D341Med (cell line): ENCODE measurements at regions not wholly inside any gene's neighbourhood (a gene's known extent, or its start where the extent isn't known, plus 50 kb on each side); places are given as distances from the start of the nearest gene placed in this dataset.
A peak's percentile ranks its signal among the peaks of the same experiment; 100 is the strongest.
"Not testable (repeated sequence)": the region's sequence is repeated elsewhere in the genome, so short reads cannot be mapped to it uniquely, and the experiment has no call there.

ENCODE experiments used
- DNase-seq: peaks from one replicate; pipeline ENCODE4 v3.0.0; 2012; ENCODE audit warnings: low spot score

- DNase-seq: no peak
Observed at GRCh38 chr7:32681174-32681518, 185.9 kb downstream of the AVL9 start.

DNA sequence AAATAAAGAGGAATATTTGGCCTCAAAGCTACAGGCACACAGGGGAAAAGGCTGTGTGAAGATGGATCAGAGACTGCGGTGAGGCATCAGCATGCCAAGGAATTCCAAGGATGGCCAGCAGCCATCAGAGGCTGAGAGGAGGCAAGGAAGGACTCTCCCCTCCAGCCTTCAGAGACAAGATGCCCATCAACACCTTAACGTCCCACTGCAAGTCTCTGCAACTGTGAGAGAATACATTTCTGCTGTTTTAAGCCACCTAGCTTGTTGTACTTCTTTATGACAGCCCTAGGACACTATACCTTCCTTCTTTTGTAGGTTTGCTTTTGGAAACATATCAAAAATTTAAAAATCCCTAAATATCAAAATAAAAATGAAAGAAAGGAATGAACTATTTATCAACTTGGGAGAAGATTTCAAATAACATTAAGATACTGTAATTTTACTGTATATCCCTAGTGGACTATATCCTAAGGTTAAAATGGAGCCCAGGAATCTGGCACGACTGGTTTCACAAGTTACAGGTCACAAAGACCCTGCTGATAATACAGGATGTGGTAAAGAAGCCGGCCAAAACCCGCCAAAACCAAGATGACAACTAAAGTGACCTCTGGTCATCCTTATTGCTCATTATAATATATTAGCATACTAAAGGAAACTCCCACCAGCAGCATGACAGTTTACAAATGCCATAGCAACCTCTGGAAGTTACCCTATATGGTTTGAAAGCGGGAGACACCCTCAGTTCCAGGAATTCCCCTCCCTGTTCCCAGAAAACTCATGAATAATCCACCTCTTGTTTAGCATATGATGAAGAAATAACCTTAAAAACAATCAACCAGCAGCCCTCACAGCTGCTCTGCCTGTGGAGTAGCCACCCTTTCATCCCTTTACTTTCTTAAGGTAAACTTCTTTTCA lies 185.2 kb downstream of the AVL9 start:
- no peak for DNase-seq

DNA sequence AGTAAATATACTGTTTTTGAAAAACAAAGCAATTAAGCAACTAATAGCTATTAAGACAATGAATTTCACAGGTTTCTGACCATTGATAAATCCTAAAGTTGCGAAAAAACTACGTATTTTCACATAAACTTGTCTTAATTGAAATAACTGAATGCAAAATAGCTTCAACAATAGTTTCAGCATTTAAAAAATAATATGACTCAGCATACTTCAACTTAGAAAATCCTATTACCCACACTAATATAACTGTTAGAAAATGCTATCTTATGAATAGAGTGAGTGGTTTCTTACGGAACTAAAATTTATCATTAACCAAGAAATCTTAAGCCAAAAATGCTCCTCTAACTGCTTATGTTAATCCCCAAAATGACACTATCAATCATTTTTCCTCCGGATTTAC lies 183.9 kb downstream of the AVL9 start:
- no peak for DNase-seq

DNA sequence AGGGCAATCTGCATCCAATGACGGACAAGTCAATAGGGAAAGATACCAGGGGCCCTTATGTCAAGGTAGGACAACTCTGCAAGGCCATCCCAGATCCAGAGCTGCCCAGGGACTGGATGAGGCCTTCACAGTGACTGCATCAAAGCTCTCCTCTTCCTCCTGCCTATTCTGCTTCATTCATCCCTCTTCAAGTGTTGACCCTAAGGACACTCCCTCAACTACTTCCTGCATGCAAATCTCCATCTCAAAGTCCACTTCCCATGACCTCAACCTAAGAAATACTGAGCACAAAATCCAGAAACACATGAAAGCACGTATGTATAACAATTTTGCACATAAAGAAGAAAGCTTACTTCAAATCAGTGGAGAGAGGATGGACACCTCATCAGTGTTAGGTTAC lies 182.3 kb downstream of the AVL9 start:
- DNase-seq: no peak

DNA sequence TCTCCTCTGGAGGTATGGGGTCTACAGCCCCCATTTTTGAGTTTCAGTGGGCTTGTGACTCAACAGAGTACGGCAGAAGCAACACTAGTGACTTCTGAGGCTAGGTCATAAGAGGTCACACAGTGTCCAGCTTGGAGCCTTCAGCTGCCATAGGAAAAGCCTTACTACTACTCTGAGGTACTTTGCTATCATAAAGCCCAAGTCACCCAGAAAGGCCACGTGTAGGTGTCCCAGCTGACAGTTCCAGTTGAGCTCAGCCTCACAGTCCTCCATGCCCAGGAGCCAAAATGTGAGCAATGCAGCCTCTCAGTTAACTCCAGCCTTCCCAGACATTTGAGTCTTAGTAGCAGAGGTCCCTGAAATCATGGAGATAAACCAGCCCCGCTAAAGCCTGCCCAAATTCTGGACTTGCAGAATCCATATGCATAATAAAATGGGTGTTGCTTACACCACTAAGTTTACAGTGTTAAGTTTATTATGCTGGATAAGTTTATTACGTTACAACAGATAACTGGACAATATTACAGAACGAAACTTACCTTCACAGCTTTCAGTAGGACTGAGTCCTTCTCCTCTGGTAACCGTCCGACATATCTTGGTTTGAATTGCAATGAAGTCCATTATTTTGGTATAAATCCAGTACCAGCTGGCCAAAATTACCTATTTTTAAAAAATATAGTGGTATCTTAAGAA lies 181.1 kb downstream of the AVL9 start:
- no peak for DNase-seq

DNA sequence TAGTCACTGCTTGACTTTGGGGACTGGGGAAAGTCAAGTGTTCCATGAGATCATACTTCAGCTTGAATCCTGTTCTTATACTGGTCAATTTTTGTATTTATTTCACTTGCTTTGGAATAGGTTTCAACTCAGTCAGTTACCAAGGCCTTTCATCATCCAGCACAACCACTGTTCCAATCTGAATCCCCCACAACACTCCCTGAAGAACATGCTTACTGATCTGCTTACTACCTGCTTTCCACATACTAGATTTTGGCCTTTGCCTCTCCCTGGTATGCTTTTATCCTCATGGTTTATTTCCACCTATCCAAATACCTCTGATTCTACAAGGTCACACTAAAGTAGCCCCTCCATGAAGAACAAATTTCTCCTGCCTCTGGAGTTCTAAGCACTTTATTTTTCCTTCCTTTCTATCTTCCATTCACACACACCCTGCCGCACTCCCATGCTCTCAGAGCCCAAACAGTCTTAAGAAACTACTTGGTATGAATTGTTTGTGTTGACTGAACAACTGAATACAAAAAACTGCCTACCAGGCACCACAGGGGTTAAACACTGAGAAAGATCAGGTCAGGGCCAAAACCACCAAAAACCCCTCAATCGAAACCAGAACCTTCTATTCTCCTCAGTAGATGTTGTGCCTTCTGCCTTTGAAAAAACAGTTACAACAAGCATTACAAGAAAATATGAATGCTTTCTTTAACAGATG lies 178.1 kb downstream of the AVL9 start:
- DNase-seq: no peak

DNA sequence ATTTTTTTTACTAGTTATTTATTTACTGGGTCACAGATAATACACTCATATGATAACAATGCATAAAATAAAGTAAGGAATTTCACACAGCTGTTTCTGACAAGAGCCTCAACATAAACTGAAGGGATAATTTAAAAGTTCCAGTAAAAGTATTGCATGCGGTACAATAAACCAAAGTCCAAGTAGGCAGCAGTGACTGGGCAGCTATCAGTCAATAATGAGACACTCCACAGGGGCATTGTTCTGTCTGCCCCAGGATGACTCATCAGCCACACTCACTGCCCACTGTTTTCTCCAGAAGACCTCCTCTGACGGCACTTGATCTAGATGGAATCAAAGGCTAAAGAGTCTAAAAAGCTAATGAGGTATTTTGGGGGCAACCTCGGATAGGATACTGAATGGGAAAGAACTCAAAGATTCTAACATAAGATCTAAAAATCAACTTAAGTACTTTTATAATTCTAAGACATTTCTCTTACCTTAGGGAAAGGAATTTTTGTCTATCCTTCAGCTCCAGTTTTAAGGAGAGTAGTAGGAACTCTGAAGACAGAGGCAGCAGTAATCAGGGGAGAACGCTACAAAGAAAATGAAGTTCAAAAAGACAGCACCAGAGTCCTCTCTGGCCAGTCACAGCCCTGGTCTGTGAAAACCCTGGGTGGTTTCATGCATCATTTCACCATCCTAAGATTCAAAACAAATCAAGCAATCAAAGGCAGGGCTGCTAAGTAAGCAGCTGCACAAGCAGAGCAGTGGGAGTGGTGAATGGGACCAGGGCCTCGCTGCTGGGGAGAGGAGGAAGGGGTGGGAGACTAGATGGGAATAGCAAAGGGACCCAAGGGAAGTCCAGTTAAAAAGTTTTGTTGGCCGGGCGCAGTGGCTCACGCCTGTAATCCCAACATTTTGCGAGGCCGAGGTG lies 175.1 kb downstream of the AVL9 start:
- no peak for DNase-seq

- DNase-seq: peak; percentile 26
Observed at GRCh38 chr7:32669173-32669870, 174.0 kb downstream of the AVL9 start.

- DNase-seq: not testable (repeated sequence)
Observed at GRCh38 chr7:32668387-32669097, 173.3 kb downstream of the AVL9 start.

- DNase-seq: not testable (repeated sequence)
Observed at GRCh38 chr7:32667586-32667985, 172.3 kb downstream of the AVL9 start.

GRCh38 chr7:32663805-32664211 lies 168.5 kb downstream of the AVL9 start:
- DNase-seq: not testable (repeated sequence)

GRCh38 chr7:32662509-32662908 lies 167.2 kb downstream of the AVL9 start:
- not testable (repeated sequence) for DNase-seq

GRCh38 chr7:32661929-32662328 lies 166.6 kb downstream of the AVL9 start:
- DNase-seq: no peak

DNA sequence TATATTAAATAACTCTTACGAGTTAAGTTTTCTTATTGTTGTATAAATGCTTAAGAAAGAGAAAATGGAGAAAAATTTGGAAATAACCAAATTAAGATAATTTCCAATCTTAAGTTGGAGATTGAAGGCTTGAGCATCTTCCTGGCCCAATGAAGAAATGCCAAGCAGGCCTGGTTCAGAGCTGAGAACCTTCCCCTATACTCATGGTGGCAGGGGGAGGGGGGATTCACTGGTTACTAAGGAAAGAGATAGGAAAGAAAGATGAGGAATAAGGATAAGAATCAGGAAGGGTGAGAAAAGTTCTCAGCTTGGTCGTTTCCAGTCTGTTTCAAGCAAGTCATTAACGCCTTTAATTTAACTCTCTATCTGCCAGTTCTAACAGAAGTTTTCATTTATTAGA lies 166.2 kb downstream of the AVL9 start:
- no peak for DNase-seq

- no peak for DNase-seq
Observed at GRCh38 chr7:32660936-32661335, 165.6 kb downstream of the AVL9 start.

DNA sequence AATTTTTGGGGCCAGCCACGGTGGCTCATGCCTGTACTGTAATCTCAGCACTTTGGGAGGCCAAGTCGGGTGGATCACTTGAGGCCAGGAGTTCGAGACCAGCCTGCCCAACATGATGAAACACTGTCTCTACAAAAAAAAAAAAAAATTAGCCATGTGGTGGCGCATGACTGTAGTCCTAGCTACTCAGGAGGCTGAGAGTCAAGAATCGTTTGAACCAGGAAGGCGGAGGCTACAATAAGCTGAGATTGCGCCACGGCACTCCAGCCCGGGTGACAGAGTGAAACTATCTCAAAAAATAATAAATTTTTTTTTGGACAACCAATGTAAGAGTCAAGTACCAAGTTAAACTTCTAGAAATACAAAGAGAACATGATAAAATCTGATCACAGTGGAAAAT lies 164.6 kb downstream of the AVL9 start:
- DNase-seq: no peak

GRCh38 chr7:32658467-32658869 lies 163.2 kb downstream of the AVL9 start:
- DNase-seq: no peak

GRCh38 chr7:32658034-32658433 lies 162.7 kb downstream of the AVL9 start:
- no peak for DNase-seq

DNA sequence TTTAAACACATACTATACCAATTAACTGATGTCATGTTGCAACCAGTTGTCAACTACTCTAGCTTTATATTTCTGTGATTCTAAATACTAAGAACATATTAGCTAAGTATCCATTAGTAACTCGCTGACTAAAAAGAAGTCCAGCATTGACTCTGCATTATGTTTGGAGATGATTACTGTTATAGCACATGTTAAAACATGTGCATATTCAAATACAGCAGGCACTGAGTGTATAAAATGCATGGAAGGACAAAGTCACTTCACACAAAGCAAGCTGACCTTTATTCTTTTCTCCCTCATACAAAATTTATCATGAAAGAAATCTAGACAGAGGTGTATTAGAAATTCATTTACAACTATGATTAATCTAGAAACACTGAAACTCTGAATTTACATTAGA lies 159.3 kb downstream of the AVL9 start:
- DNase-seq: not testable (repeated sequence)

GRCh38 chr7:32650356-32650755 lies 155.1 kb downstream of the AVL9 start:
- DNase-seq: not testable (repeated sequence)
